ENCODE measurements at regions not wholly inside any gene's neighbourhood (a gene's known extent, or its start where the extent isn't known, plus 50 kb on each side); places are given as distances from the start of the nearest gene placed in this dataset.

DNA sequence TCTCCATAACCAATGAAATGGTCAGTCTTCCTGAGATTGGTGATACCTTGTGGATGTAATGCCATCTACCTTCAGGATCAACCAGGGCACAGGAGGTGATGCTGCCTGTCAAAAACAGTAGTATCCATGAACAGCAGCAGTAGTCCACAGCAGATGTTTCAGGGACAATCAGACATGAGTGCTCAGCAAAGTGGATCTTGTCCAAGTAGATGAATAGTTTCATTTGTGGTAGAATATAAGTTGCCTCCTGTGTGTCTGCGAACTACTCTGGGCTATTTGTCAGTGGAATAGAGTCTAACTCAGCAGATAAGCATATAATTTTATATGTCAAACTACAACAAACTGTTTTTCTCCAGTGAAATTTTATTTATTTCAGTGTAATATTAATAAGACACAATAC is 1860.1 kb upstream of the ACO1 start:
- Histone ChIP-seq H3K36me3 (ENCODE audit: control insufficient read depth in 2 of 2, extremely low read depth in 1 of 2, insufficient read depth in 2 of 2, low read length in 2 of 2) (no peaks in the 10 kb centered on the region), H3K4me2 (ENCODE audit: insufficient read depth, low read length) (no peak overlapping the region), H3K27ac (ENCODE audit: insufficient read depth, low read depth, low read length) (no peak overlapping the region), H4K20me1 (replicated peaks; ENCODE audit: control insufficient read depth, extremely low read depth, insufficient read depth, low read length) (no peaks in the 10 kb centered on the region), H3K27me3 (ENCODE audit: control insufficient read depth in 2 of 2, insufficient read depth in 2 of 2, low read length in 2 of 2) (no peaks in the 10 kb centered on the region), H3K4me3 (replicated peaks in 1 of 3; ENCODE audit: insufficient read depth in 1 of 3, low read depth in 1 of 3, low read length in 3 of 3) (no peak overlapping the region), H3K9ac (replicated peaks; ENCODE audit: extremely low read depth, insufficient read depth, low read length) (no peak overlapping the region), H3K9me3 (replicated peaks; ENCODE audit: control insufficient read depth, insufficient read depth, low read length) (no peaks in the 10 kb centered on the region), H3K4me1 (ENCODE audit: control insufficient read depth, extremely low read depth, insufficient read depth, low read length) (no peaks in the 10 kb centered on the region), H2AFZ (ENCODE audit: low read depth, low read length) (no peak overlapping the region), H3K79me2 (ENCODE audit: control insufficient read depth, insufficient read depth, low read length) (no peaks in the 10 kb centered on the region), H3K9me1 (replicated peaks; ENCODE audit: control insufficient read depth, extremely low read depth, insufficient read depth, low read length) (no peaks in the 10 kb centered on the region)
- TF ChIP-seq GATA2 (IDR thresholded peaks at IDR 0.05; ENCODE audit: insufficient read depth, insufficient read length, low read depth, low read length) (no peak), JUN (IDR thresholded peaks at IDR 0.05; ENCODE audit: borderline replicate concordance, insufficient read depth, insufficient read length, low read depth) (no peak), FOS (IDR thresholded peaks at IDR 0.05; ENCODE audit: borderline replicate concordance, insufficient read depth, low read length) (no peak), MYC (IDR thresholded peaks at IDR 0.05; ENCODE audit: low read depth, low read length) (no peak), POLR2A (IDR thresholded peaks at IDR 0.05; ENCODE audit: low read depth, low read length) (no peak)
- TF ChIP-seq, protein P1, sequence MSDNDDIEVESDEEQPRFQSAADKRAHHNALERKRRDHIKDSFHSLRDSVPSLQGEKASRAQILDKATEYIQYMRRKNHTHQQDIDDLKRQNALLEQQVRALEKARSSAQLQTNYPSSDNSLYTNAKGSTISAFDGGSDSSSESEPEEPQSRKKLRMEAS (IDR thresholded peaks at IDR 0.05; ENCODE audit: insufficient read depth, insufficient read length), result no peak
- TF ChIP-seq, protein P2, sequence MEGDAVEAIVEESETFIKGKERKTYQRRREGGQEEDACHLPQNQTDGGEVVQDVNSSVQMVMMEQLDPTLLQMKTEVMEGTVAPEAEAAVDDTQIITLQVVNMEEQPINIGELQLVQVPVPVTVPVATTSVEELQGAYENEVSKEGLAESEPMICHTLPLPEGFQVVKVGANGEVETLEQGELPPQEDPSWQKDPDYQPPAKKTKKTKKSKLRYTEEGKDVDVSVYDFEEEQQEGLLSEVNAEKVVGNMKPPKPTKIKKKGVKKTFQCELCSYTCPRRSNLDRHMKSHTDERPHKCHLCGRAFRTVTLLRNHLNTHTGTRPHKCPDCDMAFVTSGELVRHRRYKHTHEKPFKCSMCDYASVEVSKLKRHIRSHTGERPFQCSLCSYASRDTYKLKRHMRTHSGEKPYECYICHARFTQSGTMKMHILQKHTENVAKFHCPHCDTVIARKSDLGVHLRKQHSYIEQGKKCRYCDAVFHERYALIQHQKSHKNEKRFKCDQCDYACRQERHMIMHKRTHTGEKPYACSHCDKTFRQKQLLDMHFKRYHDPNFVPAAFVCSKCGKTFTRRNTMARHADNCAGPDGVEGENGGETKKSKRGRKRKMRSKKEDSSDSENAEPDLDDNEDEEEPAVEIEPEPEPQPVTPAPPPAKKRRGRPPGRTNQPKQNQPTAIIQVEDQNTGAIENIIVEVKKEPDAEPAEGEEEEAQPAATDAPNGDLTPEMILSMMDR (IDR thresholded peaks at IDR 0.05; ENCODE audit: extremely low read depth in 1 of 2, insufficient read depth in 1 of 2, low read depth in 1 of 2, low read length in 2 of 2), result no peak
- DNase-seq (ENCODE audit: low read depth, low spot score) (no peak), FAIRE-seq (no peak)
- CTCF ChIA-PET, result no interaction called here
- no TSS peak for BruUV-seq (replicated peaks)
- dilution Hi-C loops (cut with MboI; ENCODE audit: extremely low pct_ligation_motif_present, low sequenced_read_pairs), result no loop called here
- intact Hi-C loops (cut with micrococcal nuclease), result no loop called here
- POLR2A ChIA-PET, result no interaction called here

DNA sequence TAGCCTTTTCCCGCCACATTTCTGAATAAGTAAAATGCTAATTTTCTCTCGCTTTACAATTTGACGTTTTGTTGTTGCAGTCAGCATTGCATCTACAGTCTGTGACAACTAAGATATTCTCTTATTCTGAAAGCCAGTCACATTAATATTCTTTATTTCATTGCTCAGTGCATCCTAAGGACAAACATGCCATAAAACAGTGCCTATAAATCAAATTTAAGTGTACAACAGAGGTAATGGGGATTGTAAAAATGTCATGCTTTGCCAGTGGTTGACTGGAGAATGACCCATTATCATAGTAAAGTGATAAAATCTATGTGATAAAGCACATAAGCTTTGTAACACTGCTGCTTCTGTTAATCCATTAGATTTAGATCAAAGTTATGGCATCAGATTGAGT is 1850.0 kb upstream of the ACO1 start:
- Histone ChIP-seq H3K9me1 (replicated peaks; ENCODE audit: control insufficient read depth, extremely low read depth, insufficient read depth, low read length) (no peaks in the 10 kb centered on the region), H3K79me2 (ENCODE audit: control insufficient read depth, insufficient read depth, low read length) (no peaks in the 10 kb centered on the region), H3K36me3 (ENCODE audit: control insufficient read depth in 2 of 2, extremely low read depth in 1 of 2, insufficient read depth in 2 of 2, low read length in 2 of 2) (no peaks in the 10 kb centered on the region), H3K27me3 (ENCODE audit: control insufficient read depth in 2 of 2, insufficient read depth in 2 of 2, low read length in 2 of 2) (no peaks in the 10 kb centered on the region), H3K4me1 (ENCODE audit: control insufficient read depth, extremely low read depth, insufficient read depth, low read length) (no peaks in the 10 kb centered on the region), H3K4me2 (ENCODE audit: insufficient read depth, low read length) (no peak overlapping the region), H3K4me3 (replicated peaks in 1 of 3; ENCODE audit: insufficient read depth in 1 of 3, low read depth in 1 of 3, low read length in 3 of 3) (no peak overlapping the region), H3K27ac (ENCODE audit: insufficient read depth, low read depth, low read length) (no peak overlapping the region), H4K20me1 (replicated peaks; ENCODE audit: control insufficient read depth, extremely low read depth, insufficient read depth, low read length) (no peaks in the 10 kb centered on the region), H3K9me3 (replicated peaks; ENCODE audit: control insufficient read depth, insufficient read depth, low read length) (no peaks in the 10 kb centered on the region), H2AFZ (ENCODE audit: low read depth, low read length) (no peak overlapping the region), H3K9ac (replicated peaks; ENCODE audit: extremely low read depth, insufficient read depth, low read length) (no peak overlapping the region)
- no peak for FAIRE-seq
- ChIA-PET CTCF (no interaction called here), POLR2A (no interaction called here)
- no peak for DNase-seq (ENCODE audit: low read depth, low spot score)
- no TSS peak for BruUV-seq (replicated peaks)
- intact Hi-C loops (cut with micrococcal nuclease), result no loop called here
- dilution Hi-C loops (cut with MboI; ENCODE audit: extremely low pct_ligation_motif_present, low sequenced_read_pairs), result no loop called here
- TF ChIP-seq FOS (IDR thresholded peaks at IDR 0.05; ENCODE audit: borderline replicate concordance, insufficient read depth, low read length) (no peak), JUN (IDR thresholded peaks at IDR 0.05; ENCODE audit: borderline replicate concordance, insufficient read depth, insufficient read length, low read depth) (no peak), EZH2 (IDR thresholded peaks at IDR 0.05; ENCODE audit: borderline replicate concordance, low read depth, low read length, severe bottlenecking) (no peak), GATA2 (IDR thresholded peaks at IDR 0.05; ENCODE audit: insufficient read depth, insufficient read length, low read depth, low read length) (no peak), POLR2AphosphoS5 (IDR thresholded peaks at IDR 0.05; ENCODE audit: insufficient read depth, low read depth, low read length) (no peak), POLR2A (IDR thresholded peaks at IDR 0.05; ENCODE audit: low read depth, low read length) (no peak)
- TF ChIP-seq, protein P2 (IDR thresholded peaks at IDR 0.05; ENCODE audit: extremely low read depth in 1 of 2, insufficient read depth in 1 of 2, low read depth in 1 of 2, low read length in 2 of 2), result no peak
